Peyer's patch (tissue), 4 donors: ENCODE measurements at regions not wholly inside any gene's neighbourhood (a gene's known extent, or its start where the extent isn't known, plus 50 kb on each side); places are given as distances from the start of the nearest gene placed in this dataset.

ENCODE experiments used
- DNase-seq, 3 donors: peaks; one replicate each; pipeline ENCODE4 v3.0.0-alpha.2; 2017 to 2019
- H3K27ac ChIP-seq, 4 donors: fragments of 200-600 bp; sonication (generic); one replicate each; pipeline ENCODE4 v1.5.1; 2016 to 2019
- H3K27me3 ChIP-seq, 2 donors: fragments of 200-600 bp; sonication (generic); one replicate each; pipeline ENCODE4 v1.5.1; 2019
- H3K36me3 ChIP-seq, 3 donors: fragments of 200-600 bp; sonication (generic); one replicate each; pipeline ENCODE4 v1.5.1; 2016 to 2019
- H3K4me1 ChIP-seq, 4 donors: fragments of 200-600 bp; sonication (generic); one replicate each; pipeline ENCODE4 v1.5.1; 2016 to 2019
- H3K4me3 ChIP-seq, 4 donors: fragments of 200-600 bp; sonication (generic); 1 replicate in 3 of 4; 2 replicates in 1 of 4; pipeline ENCODE4 v1.5.1; 2016 to 2019; ENCODE audit warnings: mild to moderate bottlenecking in 1 of 4
- H3K9me3 ChIP-seq, 4 donors: fragments of 200-600 bp; sonication (generic); one replicate each; pipeline ENCODE4 v1.5.1; 2016 to 2019; ENCODE audit warnings: mild to moderate bottlenecking in 1 of 4
- CTCF ChIP-seq, 6 experiments: fragments of 450-650 bp in 4 of 6; fragments of 200-600 bp in 2 of 6; sonication (generic) in 1 of 6; IDR thresholded peaks; one replicate each; pipeline ENCODE4 v1.5.1; 2017 to 2019; ENCODE audit warnings: antibody characterized with exemption in 6 of 6, mild to moderate bottlenecking in 3 of 6, moderate library complexity in 1 of 6
- POLR2A ChIP-seq, 2 donors: fragments of 450-650 bp; IDR thresholded peaks; one replicate each; pipeline ENCODE4 v1.5.1; 2017; ENCODE audit warnings: antibody characterized with exemption in 2 of 2, mild to moderate bottlenecking in 2 of 2, moderate library complexity in 2 of 2

GRCh38 chr9:115169003-115169402 is 51.0 kb upstream of the TNC start:
- Histone ChIP-seq H3K4me3 (no peak overlapping the region), H3K9me3 (no peaks in the 10 kb centered on the region), H3K36me3 (no peaks in the 10 kb centered on the region), H3K27ac (no peak overlapping the region), H3K27me3 (no peaks in the 10 kb centered on the region), H3K4me1 (no peaks in the 10 kb centered on the region)
- TF ChIP-seq CTCF (IDR thresholded peaks at IDR 0.05) = no peak
- TF ChIP-seq POLR2A (IDR thresholded peaks at IDR 0.05) = no peak
- no peak for DNase-seq

GRCh38 chr9:115170358-115171073 is 52.6 kb upstream of the TNC start:
- H3K9me3 ChIP-seq = no peaks in the 10 kb centered on the region
- no peak for DNase-seq
- TF ChIP-seq CTCF (IDR thresholded peaks at IDR 0.05) (no peak), POLR2A (IDR thresholded peaks at IDR 0.05) (no peak)
- H3K36me3 ChIP-seq = no peaks in the 10 kb centered on the region
- H3K27me3 ChIP-seq = no peaks in the 10 kb centered on the region
- H3K4me1 ChIP-seq = no peaks in the 10 kb centered on the region
- H3K4me3 ChIP-seq = no peak overlapping the region
- no peak overlapping the region for H3K27ac ChIP-seq

- Histone ChIP-seq H3K4me3 (no peak overlapping the region), H3K36me3 (no peaks in the 10 kb centered on the region), H3K27ac (no peak overlapping the region), H3K4me1 (no peaks in the 10 kb centered on the region), H3K27me3 (no peaks in the 10 kb centered on the region), H3K9me3 (no peaks in the 10 kb centered on the region)
- no peak for TF ChIP-seq CTCF (IDR thresholded peaks at IDR 0.05)
- TF ChIP-seq POLR2A (IDR thresholded peaks at IDR 0.05) = no peak
- no peak for DNase-seq
These were observed 54.0 kb upstream of the TNC start for GRCh38 chr9:115171921-115172388.

GRCh38 chr9:115182264-115182663 is 64.3 kb upstream of the TNC start:
- no peaks in the 10 kb centered on the region for H3K9me3 ChIP-seq
- H3K36me3 ChIP-seq = no peaks in the 10 kb centered on the region
- no peaks in the 10 kb centered on the region for H3K4me1 ChIP-seq
- H3K27me3 ChIP-seq = no peaks in the 10 kb centered on the region
- no peak overlapping the region for H3K4me3 ChIP-seq
- DNase-seq = no peak
- TF ChIP-seq POLR2A (IDR thresholded peaks at IDR 0.05) = no peak
- TF ChIP-seq CTCF (IDR thresholded peaks at IDR 0.05) = no peak
- H3K27ac ChIP-seq = no peak overlapping the region

GRCh38 chr9:115183436-115183835 is 65.5 kb upstream of the TNC start:
- H3K4me3 ChIP-seq = no peak overlapping the region
- no peak for DNase-seq
- H3K9me3 ChIP-seq = no peaks in the 10 kb centered on the region
- no peaks in the 10 kb centered on the region for H3K27me3 ChIP-seq
- H3K36me3 ChIP-seq = no peaks in the 10 kb centered on the region
- no peak overlapping the region for H3K27ac ChIP-seq
- H3K4me1 ChIP-seq = no peaks in the 10 kb centered on the region
- no peak for TF ChIP-seq CTCF (IDR thresholded peaks at IDR 0.05)
- no peak for TF ChIP-seq POLR2A (IDR thresholded peaks at IDR 0.05)
